HS-5 (cell line): ENCODE measurements at regions not wholly inside any gene's neighbourhood (a gene's known extent, or its start where the extent isn't known, plus 50 kb on each side); places are given as distances from the start of the nearest gene placed in this dataset.
"Not testable (repeated sequence)": the region's sequence is repeated elsewhere in the genome, so short reads cannot be mapped to it uniquely, and the experiment has no call there.

Experiments used
- DNase-seq: peaks from one replicate; pipeline ENCODE4 v3.0.0-alpha.2; 2012; ENCODE audit warnings: low read depth

DNA sequence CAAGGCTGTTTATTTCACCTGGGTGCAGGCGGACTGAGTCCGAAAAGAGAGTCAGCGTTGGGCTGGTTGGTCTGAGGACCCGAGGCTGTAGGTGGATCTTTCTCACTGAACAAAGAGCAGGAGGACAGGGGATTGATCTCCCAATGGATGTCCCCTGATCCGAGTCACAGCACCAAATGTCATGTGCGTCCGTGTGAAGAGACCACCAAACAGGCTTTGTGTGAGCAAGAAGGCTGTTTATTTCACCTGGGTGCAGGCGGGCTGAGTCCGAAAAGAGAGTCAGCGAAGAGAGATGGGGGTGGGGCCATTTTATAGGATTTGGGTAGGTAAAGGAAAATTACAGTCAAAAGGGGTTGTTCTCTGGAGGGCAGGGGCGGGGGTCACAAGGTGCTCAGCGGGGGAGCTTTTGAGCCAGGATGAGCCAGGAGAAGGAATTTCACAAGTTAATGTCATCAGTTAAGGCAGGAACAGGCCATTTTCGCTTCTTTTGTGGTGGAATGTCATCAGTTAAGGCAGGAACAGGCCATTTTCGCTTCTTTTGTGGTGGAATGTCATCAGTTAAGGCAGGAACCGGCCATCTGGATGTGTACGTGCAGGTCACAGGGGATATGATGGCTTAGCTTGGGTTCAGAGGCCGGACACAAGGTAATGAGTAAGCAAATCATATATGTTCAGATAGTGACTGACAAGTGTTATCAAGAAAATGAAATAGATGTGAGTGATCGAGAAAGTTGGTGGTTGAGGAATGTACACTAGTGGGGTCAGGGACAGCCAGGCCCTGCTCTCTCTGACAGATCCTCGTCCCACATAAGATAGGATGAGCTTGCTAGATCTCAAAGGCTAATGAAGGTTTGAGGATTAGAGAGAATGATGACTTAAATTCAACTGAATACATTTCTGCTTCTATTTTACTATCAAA is 760.0 kb downstream of the KCNT2 start:
- not testable (repeated sequence) for DNase-seq

DNA sequence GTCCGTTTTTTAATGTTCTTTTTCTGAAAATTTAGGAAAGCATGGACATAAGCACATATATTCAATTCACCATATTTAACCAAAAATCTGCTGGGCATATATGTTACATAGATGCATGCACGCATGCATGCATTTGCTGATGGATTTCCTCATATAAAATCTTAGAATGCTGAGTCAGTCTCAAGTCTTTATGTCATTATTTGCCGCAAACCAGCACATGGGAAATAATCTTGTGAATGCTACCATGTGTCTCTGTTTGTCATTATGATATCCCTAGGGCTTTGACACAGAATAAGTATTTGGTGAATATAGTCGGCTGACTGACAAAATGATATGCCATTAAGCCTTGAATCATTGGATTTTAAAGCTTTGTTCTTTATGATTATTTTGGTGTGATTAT is 776.5 kb downstream of the KCNT2 start:
- no peak for DNase-seq

DNA sequence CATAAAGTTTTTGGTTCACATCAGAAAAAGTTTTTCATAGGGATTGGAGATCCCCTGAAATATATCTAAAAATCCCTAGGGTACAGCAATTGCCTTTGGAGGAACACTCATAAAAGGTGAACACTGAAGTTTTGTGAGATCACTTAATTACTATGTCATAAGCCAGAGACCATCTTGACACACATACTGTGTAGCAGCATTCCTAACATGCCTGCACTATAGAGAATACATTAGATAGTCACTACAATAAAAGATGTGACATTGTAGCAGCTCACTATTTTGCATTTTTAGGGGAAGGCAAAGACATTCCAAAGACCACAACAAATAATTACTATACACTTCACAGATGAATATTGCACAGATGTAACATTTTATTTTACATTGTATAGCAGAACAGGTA is 779.9 kb downstream of the KCNT2 start:
- DNase-seq, result no peak

DNA sequence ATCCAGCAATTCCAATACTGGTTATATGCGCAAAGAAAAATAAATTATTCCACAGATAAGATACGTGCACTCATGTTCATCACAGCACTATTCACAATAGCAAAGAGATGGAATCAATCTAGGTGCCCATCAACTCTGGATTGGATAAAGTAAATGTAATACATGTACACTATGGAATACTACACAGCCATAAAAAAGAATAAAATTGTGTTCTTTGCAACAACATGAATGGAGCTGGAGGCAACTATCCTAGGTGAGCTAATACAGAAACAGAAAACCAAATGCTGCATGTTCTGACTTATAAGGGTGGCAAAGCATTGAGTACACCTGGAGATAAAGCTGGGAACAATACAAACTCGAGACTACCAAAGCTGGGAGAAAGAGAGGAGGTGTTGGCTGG is 787.3 kb downstream of the KCNT2 start:
- no peak for DNase-seq

DNA sequence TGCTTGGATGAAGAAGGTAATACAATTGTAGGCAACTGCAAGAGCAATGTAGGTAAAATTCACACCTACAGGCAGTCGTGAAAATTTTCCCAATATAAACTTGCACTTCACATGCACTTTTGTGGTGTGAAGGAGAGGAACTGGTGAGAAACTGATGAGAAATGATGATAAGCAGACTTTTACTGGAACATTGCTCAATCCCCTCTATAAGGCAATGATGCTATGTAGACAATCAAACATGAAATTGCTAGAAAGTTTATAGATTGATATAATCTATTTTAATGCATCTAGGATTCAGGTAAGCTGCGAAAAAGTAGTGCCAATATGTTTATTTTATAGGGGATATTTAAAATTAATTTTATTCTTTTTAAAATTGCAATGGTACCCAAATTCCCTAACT is 802.2 kb downstream of the KCNT2 start:
- no peak for DNase-seq

DNA sequence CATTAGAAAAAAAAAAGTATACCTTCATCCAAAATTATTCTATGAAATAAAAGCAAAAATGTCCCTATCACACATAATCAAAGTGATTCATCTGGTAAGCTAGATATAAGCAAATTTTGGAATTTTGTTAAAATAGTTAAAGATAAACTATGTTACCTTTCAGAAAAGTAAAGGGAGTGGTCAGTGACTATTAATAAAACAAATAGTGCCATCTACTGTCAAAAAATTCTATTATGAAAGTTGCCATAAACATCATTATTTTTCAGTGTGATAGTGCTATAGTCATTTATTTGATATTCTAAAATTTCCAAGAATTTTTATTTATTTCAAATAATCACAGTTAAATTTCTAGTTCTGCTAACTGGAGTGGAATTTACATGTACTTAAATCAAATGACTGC is 803.7 kb downstream of the KCNT2 start:
- no peak for DNase-seq

DNA sequence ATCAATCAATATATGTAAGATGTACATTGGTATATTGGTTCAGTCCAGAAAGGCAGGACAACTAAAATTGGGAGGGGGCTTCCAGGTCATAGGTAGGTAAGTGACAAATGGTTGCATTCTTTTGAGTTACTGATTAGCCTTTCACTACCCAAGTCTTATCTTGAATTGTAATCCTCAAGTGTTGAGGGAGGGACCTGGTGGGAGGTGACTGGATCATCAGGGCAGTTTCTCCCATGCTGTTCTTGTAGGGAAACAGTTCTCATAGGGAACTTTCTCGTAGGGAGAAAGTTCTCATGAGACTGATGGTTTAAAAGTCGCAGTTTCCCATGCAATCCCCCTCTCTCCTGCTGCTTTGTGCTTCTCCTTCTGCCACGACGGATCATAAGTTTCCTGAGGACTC is 809.2 kb downstream of the KCNT2 start:
- DNase-seq, result no peak

DNA sequence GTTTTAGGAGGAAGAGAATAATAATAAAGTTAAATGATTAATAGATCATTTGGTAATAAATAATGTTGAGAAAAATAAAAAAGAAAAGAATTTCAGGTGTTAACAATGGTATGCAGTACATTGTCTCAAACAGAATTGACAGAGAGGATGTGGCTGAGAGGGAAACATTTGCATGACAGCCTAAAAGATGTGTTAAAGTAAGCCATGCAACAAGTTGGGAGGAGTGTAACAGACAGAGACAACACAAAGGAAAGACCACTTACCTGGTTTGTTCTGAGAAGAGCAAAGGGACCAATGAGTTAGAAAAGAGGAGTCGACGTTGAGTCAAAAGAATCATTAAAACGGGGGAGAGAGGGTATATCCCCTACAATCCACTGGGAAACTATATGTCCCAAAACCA is 814.0 kb downstream of the KCNT2 start:
- DNase-seq, result no peak

DNA sequence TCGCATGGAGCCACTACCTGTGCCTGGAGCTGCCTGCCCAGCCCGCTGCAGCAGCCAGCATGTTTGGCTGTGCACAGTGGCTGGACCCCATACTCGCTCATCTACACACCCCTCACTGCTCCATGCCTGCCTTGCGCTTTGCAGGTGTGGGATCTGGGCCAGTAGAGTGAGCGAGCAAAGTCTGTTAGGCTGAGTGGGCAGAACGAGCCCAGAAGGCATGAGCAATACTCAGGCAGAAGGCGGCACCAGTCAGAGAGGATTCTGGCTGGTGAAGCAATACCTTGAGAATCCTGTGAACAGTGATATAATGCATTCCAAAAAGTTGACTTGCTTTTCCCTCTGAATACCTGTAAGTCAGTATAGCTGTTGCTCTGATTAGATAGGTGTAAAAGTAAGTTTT is 816.4 kb downstream of the KCNT2 start:
- DNase-seq, result no peak

DNA sequence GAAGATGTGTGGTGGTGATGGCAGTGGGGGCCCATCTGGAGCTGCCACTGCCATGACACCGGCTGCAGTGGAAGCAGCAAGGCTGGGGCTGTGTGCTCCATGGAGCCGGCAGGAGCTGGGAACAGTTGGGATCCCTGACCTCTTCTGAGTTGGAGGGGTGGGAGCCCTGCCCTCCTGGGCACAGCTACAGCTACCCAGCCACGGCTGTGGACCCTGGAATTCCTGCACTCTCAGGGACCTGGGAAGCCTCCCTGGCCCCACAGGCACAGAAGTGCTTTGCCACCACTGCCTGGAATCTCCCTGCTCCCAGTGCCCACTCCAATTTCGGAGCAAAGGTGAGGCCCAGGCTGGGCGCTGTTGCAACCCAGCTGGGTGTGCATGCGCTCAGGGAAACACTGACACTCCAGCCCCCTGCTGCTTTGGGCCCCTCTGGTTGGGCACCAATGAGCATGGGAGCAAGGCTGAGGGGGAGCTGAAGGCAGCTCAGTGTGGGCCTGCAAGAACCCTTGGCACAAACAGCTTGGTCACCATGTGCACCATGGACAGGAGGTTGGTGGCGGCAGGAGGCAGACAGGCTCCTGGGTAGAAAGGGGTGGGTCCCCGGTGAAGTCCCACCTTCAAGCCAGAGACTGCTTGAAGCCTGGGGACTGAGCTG is 817.6 kb downstream of the KCNT2 start:
- DNase-seq, result no peak

DNA sequence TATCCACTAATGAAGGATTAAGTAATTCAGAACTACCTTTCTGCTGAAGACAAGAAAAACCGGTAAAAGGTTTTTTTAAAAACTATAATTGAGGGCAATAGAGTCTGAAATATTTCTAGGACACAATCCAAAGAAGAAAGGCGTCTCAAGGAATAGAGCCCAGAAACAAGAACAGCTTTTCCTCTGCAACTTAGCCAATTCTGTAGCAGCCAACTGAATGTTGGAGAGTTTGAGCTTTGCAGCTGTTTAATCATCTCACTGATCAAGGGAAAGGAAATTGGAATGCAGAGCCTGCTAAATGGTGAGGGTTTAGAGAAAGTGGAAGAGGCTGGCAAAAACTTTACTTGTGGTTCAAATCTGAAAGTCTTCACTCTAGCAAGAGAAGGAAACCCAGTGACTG is 818.9 kb downstream of the KCNT2 start:
- DNase-seq, result no peak

DNA sequence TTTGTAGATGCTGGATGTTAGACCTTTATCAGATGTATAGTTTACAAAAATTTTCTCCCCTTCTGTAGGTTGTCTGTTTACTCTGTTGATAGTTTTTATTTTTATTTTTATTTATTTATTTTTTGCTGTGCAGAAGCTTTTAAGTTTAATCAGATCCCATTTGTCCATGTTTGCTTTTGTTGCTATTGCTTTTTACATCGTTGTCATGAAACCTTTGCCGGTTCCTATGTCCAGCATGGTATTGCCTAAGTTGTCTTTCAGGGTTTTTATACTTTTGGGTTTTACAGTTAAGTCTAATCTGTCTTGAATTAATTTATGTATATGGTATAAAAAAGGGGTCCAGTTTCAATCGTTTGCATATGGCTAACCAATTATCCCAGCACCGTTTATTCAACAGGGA is 819.5 kb downstream of the KCNT2 start:
- no peak for DNase-seq

DNA sequence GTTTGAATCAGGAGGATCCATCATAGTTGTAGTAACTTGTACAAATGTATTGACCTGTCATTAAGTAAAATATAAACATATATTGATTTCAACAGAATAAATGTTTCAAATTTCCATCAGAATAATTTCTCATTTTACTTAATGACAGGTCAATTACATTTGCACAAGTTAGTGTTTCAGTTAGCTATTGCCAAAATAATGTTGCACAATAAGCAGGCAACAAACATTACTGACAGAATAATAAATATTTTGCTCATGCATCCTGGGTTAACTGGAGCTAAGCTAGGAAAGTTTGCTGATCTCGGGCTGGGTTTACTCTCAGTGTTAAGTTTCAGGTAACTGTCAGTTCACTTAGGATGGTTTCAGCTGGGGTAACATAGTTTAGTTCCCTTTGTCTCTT is 822.4 kb downstream of the KCNT2 start:
- DNase-seq, result no peak

DNA sequence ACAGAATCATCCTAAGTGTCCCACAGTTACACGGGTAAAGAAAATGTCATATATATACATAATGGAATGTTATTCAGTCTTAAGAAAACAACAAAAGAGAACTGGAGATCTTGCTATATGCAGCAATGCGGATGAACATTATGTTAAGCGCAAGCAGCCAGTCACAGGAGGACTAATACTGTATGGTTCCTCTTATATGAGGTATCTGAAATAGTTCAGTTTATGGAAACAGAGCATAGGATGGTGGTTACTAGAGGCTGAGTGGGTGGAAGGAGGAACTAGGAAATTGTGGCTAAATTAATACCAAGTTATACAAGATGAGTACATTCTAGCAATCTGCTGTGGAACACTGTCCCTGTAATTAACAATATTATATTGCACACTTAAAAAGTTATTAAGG is 834.3 kb downstream of the KCNT2 start:
- DNase-seq, result no peak

DNA sequence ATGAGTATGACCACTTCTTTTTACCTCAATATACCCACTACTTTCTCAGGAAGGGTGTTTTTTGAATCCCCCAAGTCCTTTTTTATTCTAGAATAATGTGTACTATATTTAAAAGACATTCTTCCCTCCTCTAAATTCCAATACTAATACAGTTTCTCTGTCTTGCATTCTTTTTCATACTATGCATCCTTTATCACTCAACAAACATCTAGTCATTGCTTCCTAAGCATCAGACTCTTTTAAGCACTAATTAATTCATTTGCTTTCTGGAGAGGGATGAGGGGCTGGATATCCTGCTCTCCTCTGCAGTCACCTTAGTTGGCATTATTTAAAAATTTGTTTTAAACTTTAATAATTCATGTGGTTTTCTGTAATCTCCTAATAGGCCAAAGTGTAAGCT is 838.8 kb downstream of the KCNT2 start:
- DNase-seq, result no peak

DNA sequence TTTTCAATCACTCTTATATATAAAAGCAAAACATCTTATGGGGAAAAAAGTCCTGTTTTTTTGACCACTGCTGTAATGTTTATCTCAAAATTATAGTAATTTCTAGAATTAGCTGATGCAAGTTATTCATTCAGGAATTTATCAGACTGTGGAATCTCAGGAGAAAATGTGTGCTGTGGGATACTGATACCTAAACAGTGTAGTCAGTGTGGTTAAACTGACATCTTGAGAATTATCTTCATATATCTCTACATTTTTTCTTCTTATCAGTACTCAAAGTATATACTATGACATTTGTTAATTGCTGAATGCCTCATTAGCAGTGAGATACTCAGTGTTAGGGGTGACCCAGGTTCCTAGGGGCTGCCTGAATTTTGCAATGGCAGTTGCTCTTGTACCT is 839.3 kb downstream of the KCNT2 start:
- DNase-seq, result no peak

DNA sequence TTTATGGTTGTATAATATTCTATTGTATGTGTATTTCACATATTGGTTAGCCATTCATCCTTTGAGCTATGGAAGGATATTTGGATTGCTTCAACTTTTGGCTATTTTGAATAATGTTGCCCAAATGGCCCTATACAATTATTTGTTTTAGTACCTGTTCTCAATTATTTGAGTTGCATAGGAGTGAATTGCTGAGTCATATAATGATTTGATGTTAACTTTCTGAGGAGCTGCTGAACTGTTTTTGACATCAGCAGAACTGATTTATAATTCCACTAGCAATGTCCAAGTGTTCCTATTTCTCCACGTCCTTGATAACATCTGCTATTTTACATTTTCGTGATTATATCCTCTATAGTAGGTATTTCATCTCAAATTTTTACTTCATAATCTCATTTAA is 839.9 kb downstream of the KCNT2 start:
- DNase-seq, result no peak

DNA sequence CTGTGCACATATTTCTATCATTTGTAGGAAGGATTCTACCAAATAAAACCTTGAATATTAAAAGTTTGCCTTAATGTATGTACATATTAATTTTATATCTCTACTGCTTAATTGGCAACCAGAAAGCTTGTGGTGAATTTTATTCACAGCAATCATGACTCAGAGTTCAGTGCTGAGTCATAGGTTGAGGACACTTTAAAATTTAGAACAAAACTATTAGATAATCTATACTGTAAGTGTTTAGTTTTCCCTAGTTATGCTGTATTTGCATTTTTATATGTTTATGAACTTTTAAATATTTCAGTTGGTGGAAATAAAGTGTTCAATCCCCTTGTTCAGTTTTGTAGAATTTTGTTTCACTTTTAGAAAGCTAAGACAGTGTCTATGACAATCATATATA is 841.5 kb downstream of the KCNT2 start:
- peak; percentile 26 for DNase-seq

DNA sequence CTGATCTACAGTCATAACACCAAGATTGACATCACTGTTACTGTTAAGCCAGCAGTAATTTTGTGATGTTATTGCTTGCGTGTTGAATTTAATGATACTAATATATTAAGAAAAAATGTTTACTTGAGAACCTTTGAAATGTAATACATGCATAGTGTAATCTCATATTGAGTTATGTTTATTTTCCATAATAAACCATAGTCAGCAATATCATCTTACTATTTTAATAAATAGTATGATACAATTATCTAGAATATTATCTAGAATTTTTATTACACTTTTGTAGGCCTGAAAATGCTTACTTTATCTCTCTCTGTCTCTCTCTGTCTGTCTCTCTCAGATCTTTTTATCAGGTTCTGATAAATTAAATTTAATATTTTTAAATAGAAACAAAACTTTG is 843.1 kb downstream of the KCNT2 start:
- DNase-seq, result no peak

DNA sequence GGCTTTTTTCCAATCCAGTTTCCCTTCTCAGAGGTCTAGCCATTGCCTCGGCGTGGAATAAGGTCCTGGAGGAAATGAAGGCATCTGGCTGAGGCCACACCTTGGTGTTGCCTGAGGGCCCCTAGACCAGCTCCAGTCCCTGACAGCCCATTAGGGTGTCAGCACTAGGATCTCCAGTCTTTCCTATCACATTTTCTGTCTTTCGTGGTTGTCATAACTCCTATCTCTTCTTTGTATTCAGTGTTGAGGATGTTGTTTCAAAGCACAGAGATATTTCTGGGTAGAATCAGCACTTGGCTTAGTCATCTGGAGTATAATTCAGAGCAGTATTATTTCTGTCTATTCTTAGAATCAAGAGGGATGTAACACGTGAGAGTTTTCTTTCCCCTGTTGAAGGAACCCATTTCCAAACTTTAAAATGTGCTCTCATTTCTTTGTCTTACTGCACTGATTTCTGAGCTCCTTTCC is 844.3 kb downstream of the KCNT2 start:
- DNase-seq, result no peak

DNA sequence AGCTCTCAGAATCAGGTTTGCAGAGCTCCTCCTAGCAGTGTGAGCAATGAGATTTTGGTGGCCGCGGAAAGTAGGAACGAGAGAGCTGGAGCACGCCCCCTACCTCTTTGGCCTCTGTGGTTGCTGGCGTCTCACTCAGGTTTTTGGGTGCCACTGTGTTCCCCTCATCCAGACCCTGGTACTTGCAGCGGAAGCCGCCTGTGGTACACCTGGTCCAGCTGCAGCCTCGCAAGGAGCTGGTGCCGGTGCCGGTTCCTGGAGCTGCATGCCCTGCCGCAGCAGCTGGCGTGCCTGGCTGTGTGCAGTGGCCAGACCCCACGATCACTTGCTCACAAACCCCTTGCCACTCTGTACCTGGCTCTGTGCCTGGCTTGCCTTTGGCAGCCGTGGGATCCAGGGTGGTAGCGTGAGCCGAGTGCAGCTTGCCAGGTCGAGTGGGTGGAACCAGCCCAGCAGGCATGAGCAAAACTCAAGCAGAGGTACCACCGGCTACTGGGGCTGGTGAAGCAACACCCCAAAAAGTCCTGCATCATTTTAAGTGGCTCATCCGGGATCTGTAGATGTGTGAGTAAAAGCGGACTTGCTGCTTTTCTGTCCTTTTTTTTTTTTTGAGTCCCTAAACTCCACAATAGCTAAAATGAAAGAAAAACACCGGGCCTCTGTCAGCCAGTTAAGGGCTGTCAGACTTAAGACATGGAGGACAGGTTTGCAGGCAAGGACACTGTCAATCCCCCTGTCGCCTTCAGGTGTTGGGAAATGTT is 844.9 kb downstream of the KCNT2 start:
- DNase-seq, result no peak

DNA sequence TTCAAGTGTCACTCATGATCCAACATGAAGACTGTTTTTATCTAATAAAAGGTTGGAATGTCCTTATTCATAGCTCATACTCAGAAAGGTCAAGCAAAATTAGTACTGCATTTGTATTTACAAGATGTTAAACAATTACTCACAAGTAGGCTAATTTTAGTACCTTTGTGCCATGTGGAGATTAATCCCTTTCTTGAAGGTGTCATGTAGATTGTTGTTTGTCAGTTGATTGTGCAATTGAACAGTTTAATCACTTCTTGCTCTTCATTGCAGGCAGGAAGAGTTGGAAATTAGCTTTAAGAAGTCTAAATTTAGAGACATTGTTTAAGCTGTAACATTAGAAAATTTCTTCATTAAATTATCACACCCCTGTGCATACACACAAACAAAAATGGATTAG is 847.1 kb downstream of the KCNT2 start:
- no peak for DNase-seq

DNA sequence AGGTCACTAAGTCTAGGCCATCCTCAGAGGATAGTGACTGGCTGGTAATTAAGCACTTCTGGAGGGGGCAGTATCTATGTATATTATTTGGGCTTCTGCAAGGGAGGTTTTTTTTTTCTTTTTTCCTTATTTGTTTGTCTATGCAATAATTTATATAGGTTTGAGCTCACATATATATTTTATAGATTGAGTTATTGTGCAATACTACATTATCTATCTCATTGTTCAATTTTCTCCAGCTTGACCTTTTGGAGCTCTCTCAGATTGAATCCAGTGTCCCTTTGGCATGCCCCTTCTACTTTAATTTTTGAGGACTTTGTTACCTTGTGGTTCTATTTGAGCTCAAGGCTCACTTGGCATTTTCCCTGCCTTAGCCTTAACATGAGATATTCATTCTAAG is 852.1 kb downstream of the KCNT2 start:
- DNase-seq, result no peak
